ENCODE measurements at regions not wholly inside any gene's neighbourhood (a gene's known extent, or its start where the extent isn't known, plus 50 kb on each side); places are given as distances from the start of the nearest gene placed in this dataset.

DNA sequence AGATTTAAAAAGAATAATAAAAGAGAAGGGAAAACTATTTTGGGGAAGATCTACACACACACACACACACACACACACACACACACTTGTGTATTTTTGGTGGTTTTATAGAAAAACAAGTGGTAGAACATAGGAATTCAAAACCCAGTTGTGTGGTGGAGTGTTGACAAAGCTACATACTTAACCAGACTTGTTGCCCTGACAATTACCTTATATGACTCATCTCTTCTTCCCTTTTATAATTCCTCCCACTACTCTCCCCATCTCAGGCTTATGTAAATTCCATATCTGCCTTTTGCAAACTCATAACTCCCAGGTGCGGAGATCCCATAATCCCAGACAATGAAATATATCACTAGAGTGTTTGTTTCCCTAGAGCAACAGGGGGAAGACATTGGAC lies 873.7 kb downstream of the NXPH1 start:
- no peak overlapping the region for H3K4me2 ChIP-seq (ENCODE audit: insufficient read depth, insufficient read length, low read length)
- no CpG with 5 or more reads among the region's 1 CpG for WGBS (ENCODE audit: extremely low coverage, insufficient read length, low lambda C conversion rate)
- no peak overlapping the region for H2AFZ ChIP-seq (ENCODE audit: low read length)
- H4K8ac ChIP-seq (replicated peaks; ENCODE audit: insufficient read length, low read depth, low read length), result no peak overlapping the region
- H2BK120ac ChIP-seq (ENCODE audit: low read depth, low read length, poor library complexity, severe bottlenecking), result no peak overlapping the region
- no peak overlapping the region for H3K4ac ChIP-seq (ENCODE audit: low read depth, low read length)
- no peak overlapping the region for H4K91ac ChIP-seq (ENCODE audit: insufficient read length, low read depth, low read length)
- Mint-ChIP-seq H3K27me3 (ENCODE audit: low read depth) (no peaks in the 10 kb centered on the region), H3K9me3 (no peaks in the 10 kb centered on the region), H3K27ac (no peak overlapping the region), H3K4me1 (peaks cover 7 to 9% of the 10 kb centered on the region in 2 experiments; a peak in 3 of 4 replicates), H3K4me3 (no peak overlapping the region), H3K36me3 (ENCODE audit: insufficient read depth in 1 of 3, low read depth in 3 of 3) (no peaks in the 10 kb centered on the region)
- H3K23ac ChIP-seq (ENCODE audit: insufficient read length, low read depth, low read length), result no peak overlapping the region
- TF ChIP-seq, protein P1, sequence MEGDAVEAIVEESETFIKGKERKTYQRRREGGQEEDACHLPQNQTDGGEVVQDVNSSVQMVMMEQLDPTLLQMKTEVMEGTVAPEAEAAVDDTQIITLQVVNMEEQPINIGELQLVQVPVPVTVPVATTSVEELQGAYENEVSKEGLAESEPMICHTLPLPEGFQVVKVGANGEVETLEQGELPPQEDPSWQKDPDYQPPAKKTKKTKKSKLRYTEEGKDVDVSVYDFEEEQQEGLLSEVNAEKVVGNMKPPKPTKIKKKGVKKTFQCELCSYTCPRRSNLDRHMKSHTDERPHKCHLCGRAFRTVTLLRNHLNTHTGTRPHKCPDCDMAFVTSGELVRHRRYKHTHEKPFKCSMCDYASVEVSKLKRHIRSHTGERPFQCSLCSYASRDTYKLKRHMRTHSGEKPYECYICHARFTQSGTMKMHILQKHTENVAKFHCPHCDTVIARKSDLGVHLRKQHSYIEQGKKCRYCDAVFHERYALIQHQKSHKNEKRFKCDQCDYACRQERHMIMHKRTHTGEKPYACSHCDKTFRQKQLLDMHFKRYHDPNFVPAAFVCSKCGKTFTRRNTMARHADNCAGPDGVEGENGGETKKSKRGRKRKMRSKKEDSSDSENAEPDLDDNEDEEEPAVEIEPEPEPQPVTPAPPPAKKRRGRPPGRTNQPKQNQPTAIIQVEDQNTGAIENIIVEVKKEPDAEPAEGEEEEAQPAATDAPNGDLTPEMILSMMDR (conservative IDR thresholded peaks at IDR 0.05), result no peak
- H3K79me1 ChIP-seq (ENCODE audit: insufficient read depth, low read depth, low read length, poor library complexity, severe bottlenecking), result no peaks in the 10 kb centered on the region
- H3K27me3 ChIP-seq (ENCODE audit: insufficient read depth, low read length), result no peaks in the 10 kb centered on the region
- no peak overlapping the region for H2BK15ac ChIP-seq (ENCODE audit: low read depth, low read length)
- no peak overlapping the region for H3T11ph ChIP-seq (ENCODE audit: low read length)
- no peak overlapping the region for H4K5ac ChIP-seq (ENCODE audit: insufficient read length, low read depth, low read length)
- H2AK5ac ChIP-seq (ENCODE audit: insufficient read length, low read length), result no peak overlapping the region
- H3K4me1 ChIP-seq (ENCODE audit: insufficient read depth, low read length), result peaks cover 3% of the 10 kb centered on the region; the same call in 1 of the 2 replicates
- H2BK20ac ChIP-seq (ENCODE audit: low read depth, low read length, poor library complexity, severe bottlenecking), result no peak overlapping the region
- H3K9me3 ChIP-seq (ENCODE audit: control insufficient read depth, low read depth, low read length), result no peaks in the 10 kb centered on the region
- no peak overlapping the region for H3K18ac ChIP-seq (ENCODE audit: insufficient read length, low read depth, low read length)
- DNase-seq, result no peak
- H2BK5ac ChIP-seq (ENCODE audit: insufficient read length, low read length), result no peak overlapping the region
- no peaks in the 10 kb centered on the region for H3K79me2 ChIP-seq (ENCODE audit: insufficient read depth, low read length)
- H3K27ac ChIP-seq (ENCODE audit: insufficient read length, low read depth, low read length), result no peak overlapping the region
- H3K23me2 ChIP-seq (ENCODE audit: insufficient read length, low read depth, low read length, poor library complexity, severe bottlenecking), result no peaks in the 10 kb centered on the region
- no peak overlapping the region for H2BK12ac ChIP-seq (ENCODE audit: insufficient read length, low read depth, low read length)
- H3K14ac ChIP-seq (ENCODE audit: insufficient read depth, low read length), result no peak overlapping the region
- H3K56ac ChIP-seq (ENCODE audit: insufficient read length, low read depth, low read length), result no peak overlapping the region
- no peaks in the 10 kb centered on the region for H4K20me1 ChIP-seq (ENCODE audit: control insufficient read depth, insufficient read depth, insufficient read length)
- no peak overlapping the region for H3K9ac ChIP-seq (ENCODE audit: extremely low read depth, insufficient read length, low read length)

Data from H9 (cell line).